GM10248 (cell line): ENCODE measurements at regions not wholly inside any gene's neighbourhood (a gene's known extent, or its start where the extent isn't known, plus 50 kb on each side); places are given as distances from the start of the nearest gene placed in this dataset.

Source experiments
- CTCF ChIA-PET: fragments of 300-600 bp; sonication (Branson Sonifier 250); formaldehyde crosslinking; extraction: SDS; loops from one replicate; lab custom pipeline; 2021; ENCODE audit warnings: antibody characterized with exemption; lab: Yijun Ruan, JAX
- POLR2A ChIA-PET: fragments of 350-650 bp; sonication (Branson Sonifier 250); formaldehyde crosslinking; extraction: SDS; loops from one replicate; lab custom pipeline; 2020; ENCODE audit warnings: antibody characterized with exemption; lab: Yijun Ruan, JAX
- DNase-seq: peaks from one replicate; pipeline ENCODE4 v3.0.0; 2012; ENCODE audit errors: extremely low spot score
- CTCF ChIP-seq: IDR thresholded peaks from 2 replicates; pipeline ENCODE4 v1.5.1; 2012; ENCODE audit warnings: mild to moderate bottlenecking, low read depth; ENCODE audit errors: extremely low read depth, missing control alignments, control extremely low read depth

- CTCF ChIA-PET = no interaction called here
- POLR2A ChIA-PET = no interaction called here
- TF ChIP-seq CTCF = no peak
- no peak for DNase-seq
These were observed 368.8 kb downstream of the SUCLA2 start for GRCh38 chr13:47632311-47632710.

- CTCF ChIA-PET = no interaction called here
- no peak for TF ChIP-seq CTCF
- DNase-seq = no peak
- POLR2A ChIA-PET = no interaction called here
These were observed 372.4 kb downstream of the SUCLA2 start for GRCh38 chr13:47628666-47629065.

GRCh38 chr13:47623862-47624261, 377.2 kb downstream of the SUCLA2 start:
- no peak for DNase-seq

GRCh38 chr13:47621931-47622330, 379.1 kb downstream of the SUCLA2 start:
- no peak for DNase-seq
- no peak for TF ChIP-seq CTCF
- POLR2A ChIA-PET = no interaction called here
- CTCF ChIA-PET = interaction anchor here (0.8 kb wide), 1 partner anchor 22 kb away, joined by 3 read pairs; no protein-coding TSS in a partner anchor

More at GRCh38 chr13:47623862-47624261, 377.2 kb downstream of the SUCLA2 start:
- ChIA-PET CTCF (interaction anchor here (1.3 kb wide), 1 partner anchor 29 kb away, joined by 4 read pairs; no protein-coding TSS in a partner anchor), POLR2A (no interaction called here)
- no peak for TF ChIP-seq CTCF

- CTCF ChIA-PET = no interaction called here
- DNase-seq = no peak
- POLR2A ChIA-PET = no interaction called here
- no peak for TF ChIP-seq CTCF
These were observed 389.3 kb downstream of the SUCLA2 start for GRCh38 chr13:47611664-47612288.

GRCh38 chr13:47610687-47611086, 390.4 kb downstream of the SUCLA2 start:
- TF ChIP-seq CTCF = no peak
- CTCF ChIA-PET = no interaction called here
- DNase-seq = no peak
- POLR2A ChIA-PET = no interaction called here
